H9 (cell line): ENCODE measurements at regions not wholly inside any gene's neighbourhood (a gene's known extent, or its start where the extent isn't known, plus 50 kb on each side); places are given as distances from the start of the nearest gene placed in this dataset.

ENCODE experiments used
- DNase-seq: peaks from one replicate; pipeline ENCODE4 v3.0.0-alpha.2; 2017
- H2AFZ ChIP-seq: one replicate; pipeline ENCODE4 v1.6.1; 2013; ENCODE audit warnings: mild to moderate bottlenecking, low read length, control low read depth, moderate library complexity
- H2AK5ac ChIP-seq: 2 replicates; pipeline ENCODE4 v1.6.1; 2013; ENCODE audit warnings: low read length, control low read depth, mixed read lengths; ENCODE audit not compliant: insufficient read length
- H2BK120ac ChIP-seq: one replicate; pipeline ENCODE4 v1.6.1; 2013; ENCODE audit warnings: low read depth, mild to moderate bottlenecking, low read length, control low read depth, inconsistent platforms; ENCODE audit not compliant: poor library complexity, severe bottlenecking
- H2BK12ac ChIP-seq: 2 replicates; pipeline ENCODE4 v1.6.1; 2013; ENCODE audit warnings: low read length, control low read depth, mixed read lengths, low read depth; ENCODE audit not compliant: insufficient read length
- H2BK15ac ChIP-seq: 2 replicates; pipeline ENCODE4 v1.6.1; 2013; ENCODE audit warnings: low read depth, low read length, control low read depth
- H2BK20ac ChIP-seq: one replicate; pipeline ENCODE4 v1.6.1; 2013; ENCODE audit warnings: low read depth, mild to moderate bottlenecking, low read length, control low read depth, inconsistent platforms; ENCODE audit not compliant: poor library complexity, severe bottlenecking
- H2BK5ac ChIP-seq: 2 replicates; pipeline ENCODE4 v1.6.1; 2013; ENCODE audit warnings: low read length, control low read depth, mixed read lengths; ENCODE audit not compliant: insufficient read length
- H3K14ac ChIP-seq: 2 replicates; pipeline ENCODE4 v1.6.1; 2013; ENCODE audit warnings: low read length, control low read depth; ENCODE audit not compliant: insufficient read depth
- H3K18ac ChIP-seq: 2 replicates; pipeline ENCODE4 v1.6.1; 2013; ENCODE audit warnings: low read depth, mild to moderate bottlenecking, mixed read lengths, low read length, control low read depth; ENCODE audit not compliant: insufficient read length
- H3K23ac ChIP-seq: 2 replicates; pipeline ENCODE4 v1.6.1; 2013; ENCODE audit warnings: low read length, control low read depth, mixed read lengths, low read depth; ENCODE audit not compliant: insufficient read length
- H3K23me2 ChIP-seq: 2 replicates; pipeline ENCODE4 v1.6.1; 2013; ENCODE audit warnings: low read depth, mild to moderate bottlenecking, mixed read lengths, low read length, control low read depth; ENCODE audit not compliant: insufficient read length, poor library complexity, severe bottlenecking
- H3K27ac ChIP-seq: 2 replicates; pipeline ENCODE4 v1.5.1; 2013; ENCODE audit warnings: low read length, control low read depth, mixed read lengths, low read depth; ENCODE audit not compliant: insufficient read length
- H3K27me3 ChIP-seq: 2 replicates; pipeline ENCODE4 v1.6.1; 2013; ENCODE audit warnings: low read length, control low read depth, inconsistent platforms; ENCODE audit not compliant: insufficient read depth
- H3K4ac ChIP-seq: 2 replicates; pipeline ENCODE4 v1.6.1; 2013; ENCODE audit warnings: low read depth, mild to moderate bottlenecking, control low read depth, inconsistent platforms, low read length, moderate library complexity
- H3K4me1 ChIP-seq: 2 replicates; pipeline ENCODE4 v1.6.1; 2013; ENCODE audit warnings: low read length, control low read depth, inconsistent platforms; ENCODE audit not compliant: insufficient read depth
- H3K4me2 ChIP-seq: 2 replicates; pipeline ENCODE4 v1.6.1; 2013; ENCODE audit warnings: low read length, control low read depth, mixed read lengths; ENCODE audit not compliant: insufficient read length, insufficient read depth
- H3K56ac ChIP-seq: 2 replicates; pipeline ENCODE4 v1.6.1; 2013; ENCODE audit warnings: low read depth, mild to moderate bottlenecking, mixed read lengths, low read length, control low read depth; ENCODE audit not compliant: insufficient read length
- H3K79me1 ChIP-seq: 2 replicates; pipeline ENCODE4 v1.6.1; 2013; ENCODE audit warnings: low read depth, mild to moderate bottlenecking, moderate library complexity, low read length, control low read depth, inconsistent platforms; ENCODE audit not compliant: insufficient read depth, poor library complexity, severe bottlenecking
- H3K79me2 ChIP-seq: 2 replicates; pipeline ENCODE4 v1.6.1; 2013; ENCODE audit warnings: low read length, control low read depth, inconsistent platforms; ENCODE audit not compliant: insufficient read depth
- H3K9ac ChIP-seq: 2 replicates; pipeline ENCODE4 v1.6.1; 2013; ENCODE audit warnings: low read length, control low read depth, mixed read lengths; ENCODE audit not compliant: insufficient read length; ENCODE audit errors: extremely low read depth
- H3K9me3 ChIP-seq: one replicate; pipeline ENCODE4 v1.6.1; 2013; ENCODE audit warnings: low read depth, low read length, inconsistent platforms; ENCODE audit not compliant: control insufficient read depth
- H3T11ph ChIP-seq: one replicate; pipeline ENCODE4 v1.6.1; 2013; ENCODE audit warnings: mild to moderate bottlenecking, low read length, control low read depth, inconsistent platforms
- H4K20me1 ChIP-seq: one replicate; pipeline ENCODE4 v1.6.1; 2013; ENCODE audit not compliant: control insufficient read depth, insufficient read length, insufficient read depth
- H4K5ac ChIP-seq: 2 replicates; pipeline ENCODE4 v1.6.1; 2013; ENCODE audit warnings: low read depth, mild to moderate bottlenecking, mixed read lengths, low read length, control low read depth; ENCODE audit not compliant: insufficient read length
- H4K8ac ChIP-seq: replicated peaks from 2 replicates; pipeline ENCODE4 v1.6.1; 2013; ENCODE audit warnings: low read length, control low read depth, mixed read lengths, low read depth; ENCODE audit not compliant: insufficient read length
- H4K91ac ChIP-seq: 2 replicates; pipeline ENCODE4 v1.6.1; 2013; ENCODE audit warnings: low read depth, mild to moderate bottlenecking, moderate library complexity, mixed read lengths, low read length, control low read depth; ENCODE audit not compliant: insufficient read length
- H3K27ac Mint-ChIP-seq, 3 experiments: 2 replicates in 2 of 3; 3 replicates in 1 of 3; pipeline ENCODE4 v1.8.0; 2020 to 2021; ENCODE audit warnings: mixed read lengths in 3 of 3, mild to moderate bottlenecking in 1 of 3, moderate library complexity in 1 of 3
- H3K27me3 Mint-ChIP-seq: 2 replicates; pipeline ENCODE4 v1.8.0; 2021; ENCODE audit warnings: low read depth, mild to moderate bottlenecking, moderate library complexity, mixed read lengths
- H3K36me3 Mint-ChIP-seq, 3 experiments: 2 replicates in 2 of 3; 3 replicates in 1 of 3; pipeline ENCODE4 v1.8.0; 2020 to 2021; ENCODE audit warnings: low read depth in 3 of 3, mixed read lengths in 3 of 3; ENCODE audit not compliant: insufficient read depth in 1 of 3
- H3K4me1 Mint-ChIP-seq, 2 experiments: 2 replicates each; pipeline ENCODE4 v1.8.0; 2020; ENCODE audit warnings: mixed read lengths in 2 of 2
- H3K4me3 Mint-ChIP-seq, 2 experiments: 2 replicates in 1 of 2; 3 replicates in 1 of 2; pipeline ENCODE4 v1.8.0; 2020 to 2021; ENCODE audit warnings: mild to moderate bottlenecking in 2 of 2, mixed read lengths in 2 of 2, moderate library complexity in 1 of 2
- H3K9me3 Mint-ChIP-seq, 2 experiments: 2 replicates in 1 of 2; 3 replicates in 1 of 2; pipeline ENCODE4 v1.8.0; 2020; ENCODE audit warnings: mild to moderate bottlenecking in 2 of 2, mixed read lengths in 2 of 2, moderate library complexity in 1 of 2
- WGBS: extraction: QIAGEN DNeasy Blood & Tissue Kit; methylation state at CpG from one replicate; pipeline ENCODE4 v1.1.7; 2013; ENCODE audit warnings: missing lambda C conversion rate, low lambda C conversion rate, mixed read lengths; ENCODE audit not compliant: insufficient read length; ENCODE audit errors: extremely low coverage; 5-methylcytosine and 5-hydroxymethylcytosine counted together
- TF ChIP-seq, protein P1 (sequence below): fragments of 200-600 bp; sonication (generic); conservative IDR thresholded peaks from 3 replicates; pipeline ENCODE4 v1.8.0; 2021; ENCODE audit warnings: antibody characterized with exemption, mild to moderate bottlenecking

DNA sequence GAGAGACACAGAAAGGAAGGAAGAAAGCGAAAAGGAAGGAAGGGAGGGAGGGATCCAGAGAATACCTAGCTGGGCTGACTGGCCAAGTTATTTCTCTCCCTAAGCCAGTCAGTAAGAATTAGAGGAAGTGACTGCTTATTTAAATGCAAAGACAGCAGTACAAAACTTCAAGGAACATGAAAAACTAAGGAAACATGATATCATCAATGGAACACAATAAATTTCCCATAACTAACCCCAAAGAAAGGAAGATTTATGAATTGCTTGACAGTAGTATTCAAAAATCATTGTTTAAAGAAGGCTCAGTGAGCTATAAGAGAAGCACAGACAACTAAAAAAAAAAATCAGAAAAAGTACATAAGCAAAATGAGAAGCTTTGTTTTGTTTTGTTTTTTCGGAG, 252.3 kb upstream of the SASH1 start:
- Histone ChIP-seq H3K23ac (no peak overlapping the region), H3K4me2 (no peak overlapping the region), H2BK5ac (no peak overlapping the region), H3K14ac (no peak overlapping the region), H3K79me1 (no peaks in the 10 kb centered on the region), H2BK120ac (no peak overlapping the region), H4K20me1 (no peaks in the 10 kb centered on the region), H3K79me2 (no peaks in the 10 kb centered on the region), H4K5ac (no peak overlapping the region), H3T11ph (no peak overlapping the region), H3K27ac (no peak overlapping the region), H3K4me1 (no peaks in the 10 kb centered on the region), H3K23me2 (no peaks in the 10 kb centered on the region), H3K4ac (no peak overlapping the region), H2AFZ (no peak overlapping the region), H3K9me3 (no peaks in the 10 kb centered on the region), H2BK15ac (no peak overlapping the region), H3K18ac (no peak overlapping the region), H3K9ac (no peak overlapping the region), H2BK20ac (no peak overlapping the region), H3K56ac (no peak overlapping the region), H2BK12ac (no peak overlapping the region), H4K91ac (no peak overlapping the region), H2AK5ac (no peak overlapping the region), H4K8ac (no peak overlapping the region), H3K27me3 (no peaks in the 10 kb centered on the region)
- Mint-ChIP-seq H3K4me1 (no peaks in the 10 kb centered on the region), H3K4me3 (no peak overlapping the region), H3K27ac (no peak overlapping the region), H3K36me3 (peaks cover 0 to 5% (median 3%) of the 10 kb centered on the region in 3 experiments; a peak in 2 of 7 replicates), H3K27me3 (no peaks in the 10 kb centered on the region), H3K9me3 (peaks cover 8 to 9% of the 10 kb centered on the region in 2 experiments; a peak in 4 of 5 replicates)
- no CpG with 5 or more reads among the region's 2 CpGs for WGBS
- DNase-seq = no peak
- TF ChIP-seq, protein P1, sequence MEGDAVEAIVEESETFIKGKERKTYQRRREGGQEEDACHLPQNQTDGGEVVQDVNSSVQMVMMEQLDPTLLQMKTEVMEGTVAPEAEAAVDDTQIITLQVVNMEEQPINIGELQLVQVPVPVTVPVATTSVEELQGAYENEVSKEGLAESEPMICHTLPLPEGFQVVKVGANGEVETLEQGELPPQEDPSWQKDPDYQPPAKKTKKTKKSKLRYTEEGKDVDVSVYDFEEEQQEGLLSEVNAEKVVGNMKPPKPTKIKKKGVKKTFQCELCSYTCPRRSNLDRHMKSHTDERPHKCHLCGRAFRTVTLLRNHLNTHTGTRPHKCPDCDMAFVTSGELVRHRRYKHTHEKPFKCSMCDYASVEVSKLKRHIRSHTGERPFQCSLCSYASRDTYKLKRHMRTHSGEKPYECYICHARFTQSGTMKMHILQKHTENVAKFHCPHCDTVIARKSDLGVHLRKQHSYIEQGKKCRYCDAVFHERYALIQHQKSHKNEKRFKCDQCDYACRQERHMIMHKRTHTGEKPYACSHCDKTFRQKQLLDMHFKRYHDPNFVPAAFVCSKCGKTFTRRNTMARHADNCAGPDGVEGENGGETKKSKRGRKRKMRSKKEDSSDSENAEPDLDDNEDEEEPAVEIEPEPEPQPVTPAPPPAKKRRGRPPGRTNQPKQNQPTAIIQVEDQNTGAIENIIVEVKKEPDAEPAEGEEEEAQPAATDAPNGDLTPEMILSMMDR = no peak
